ENCODE measurements at regions not wholly inside any gene's neighbourhood (a gene's known extent, or its start where the extent isn't known, plus 50 kb on each side); places are given as distances from the start of the nearest gene placed in this dataset.

DNA sequence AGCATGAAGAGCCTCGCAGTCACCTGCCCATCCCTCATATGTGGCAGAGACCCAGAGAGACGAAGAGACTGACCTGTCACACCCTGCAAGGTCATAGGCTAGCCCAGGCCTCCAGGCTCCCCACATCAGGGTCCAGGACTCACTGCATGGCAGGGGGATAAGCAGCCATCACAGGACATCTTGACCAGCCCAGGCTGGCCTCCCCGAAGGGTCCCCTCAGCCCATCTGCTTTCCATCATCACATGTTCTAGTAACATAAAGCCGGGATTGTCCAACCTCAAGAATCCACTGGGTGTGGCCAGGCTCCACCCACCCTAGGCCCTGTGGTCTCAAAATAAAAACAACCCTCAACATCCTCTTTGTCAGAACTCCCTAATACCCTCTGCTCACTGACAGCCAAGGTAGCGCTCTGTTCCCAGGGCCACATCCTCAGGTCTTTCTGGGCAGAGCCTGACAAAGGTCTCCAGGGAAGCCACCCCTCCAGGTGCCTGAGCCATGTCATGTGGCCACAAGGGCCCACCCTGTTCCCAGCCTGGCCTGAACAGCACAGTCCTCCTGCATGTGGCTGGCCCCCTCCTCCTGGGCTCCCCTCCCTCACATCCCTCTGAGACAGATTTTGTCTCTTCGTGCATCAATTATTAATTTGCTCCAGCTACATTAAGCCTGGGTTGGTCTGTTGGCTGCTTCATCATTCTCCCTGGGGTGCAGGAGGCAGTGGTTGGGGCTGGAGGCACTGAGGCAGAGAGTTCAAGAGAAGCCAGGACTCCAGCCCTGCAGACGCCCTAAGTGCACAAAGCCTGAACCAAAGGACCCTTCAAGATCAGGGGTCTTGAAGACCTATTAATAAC, 131.8 kb upstream of the UNC5B start:
- Histone ChIP-seq H3K36me3 (ENCODE audit: control insufficient read depth, insufficient read depth, low read length) (no peaks in the 10 kb centered on the region), H3K27me3 (ENCODE audit: control insufficient read depth, insufficient read depth, low read length) (peaks cover 5% of the 10 kb centered on the region), H3K9me3 (replicated peaks; ENCODE audit: control insufficient read depth, low read depth, low read length) (no peaks in the 10 kb centered on the region), H3K4me1 (ENCODE audit: control insufficient read depth, insufficient read depth, low read length) (peaks cover 12% of the 10 kb centered on the region), H3K4me3 (ENCODE audit: low read length) (no peak overlapping the region), H3K27ac (ENCODE audit: low read length) (no peak overlapping the region)
- 80% methylated on average over 4 of the region's 7 CpGs for WGBS (ENCODE audit: insufficient coverage)
- no peak for DNase-seq

DNA sequence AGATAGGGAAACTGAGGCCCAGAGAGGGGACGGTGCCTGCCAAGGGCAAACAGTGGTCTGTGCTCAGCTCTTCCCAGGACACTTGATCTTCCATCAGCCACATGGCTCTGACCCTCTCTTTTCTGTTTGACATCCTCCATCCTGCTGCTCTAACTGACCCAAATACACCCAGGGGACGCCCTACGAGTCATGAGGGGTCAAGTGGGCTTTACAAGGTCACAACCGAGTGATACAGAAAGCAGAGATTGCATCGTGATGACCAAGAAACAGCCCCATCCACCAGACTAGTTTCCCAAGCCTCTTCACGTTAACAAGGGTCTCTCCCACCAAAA, 131.2 kb upstream of the UNC5B start:
- Histone ChIP-seq H3K36me3 (ENCODE audit: control insufficient read depth, insufficient read depth, low read length) (no peaks in the 10 kb centered on the region), H3K27ac (ENCODE audit: low read length) (no peak overlapping the region), H3K4me3 (ENCODE audit: low read length) (no peak overlapping the region), H3K4me1 (ENCODE audit: control insufficient read depth, insufficient read depth, low read length) (peaks cover 9% of the 10 kb centered on the region), H3K9me3 (replicated peaks; ENCODE audit: control insufficient read depth, low read depth, low read length) (no peaks in the 10 kb centered on the region), H3K27me3 (ENCODE audit: control insufficient read depth, insufficient read depth, low read length) (peaks cover 5% of the 10 kb centered on the region)
- 50% methylated on average over 4 of the region's 6 CpGs for WGBS (ENCODE audit: insufficient coverage)
- no peak for DNase-seq

- Histone ChIP-seq H3K27ac (ENCODE audit: low read length) (no peak overlapping the region), H3K4me1 (ENCODE audit: control insufficient read depth, insufficient read depth, low read length) (peaks cover 9% of the 10 kb centered on the region), H3K36me3 (ENCODE audit: control insufficient read depth, insufficient read depth, low read length) (no peaks in the 10 kb centered on the region), H3K27me3 (ENCODE audit: control insufficient read depth, insufficient read depth, low read length) (peaks cover 5% of the 10 kb centered on the region), H3K4me3 (ENCODE audit: low read length) (no peak overlapping the region), H3K9me3 (replicated peaks; ENCODE audit: control insufficient read depth, low read depth, low read length) (no peaks in the 10 kb centered on the region)
- DNase-seq, result no peak
- 100% methylated on average over 1 of the region's 2 CpGs for WGBS (ENCODE audit: insufficient coverage)
Measured at GRCh38 chr10:71081912-71082311, 130.5 kb upstream of the UNC5B start.

DNA sequence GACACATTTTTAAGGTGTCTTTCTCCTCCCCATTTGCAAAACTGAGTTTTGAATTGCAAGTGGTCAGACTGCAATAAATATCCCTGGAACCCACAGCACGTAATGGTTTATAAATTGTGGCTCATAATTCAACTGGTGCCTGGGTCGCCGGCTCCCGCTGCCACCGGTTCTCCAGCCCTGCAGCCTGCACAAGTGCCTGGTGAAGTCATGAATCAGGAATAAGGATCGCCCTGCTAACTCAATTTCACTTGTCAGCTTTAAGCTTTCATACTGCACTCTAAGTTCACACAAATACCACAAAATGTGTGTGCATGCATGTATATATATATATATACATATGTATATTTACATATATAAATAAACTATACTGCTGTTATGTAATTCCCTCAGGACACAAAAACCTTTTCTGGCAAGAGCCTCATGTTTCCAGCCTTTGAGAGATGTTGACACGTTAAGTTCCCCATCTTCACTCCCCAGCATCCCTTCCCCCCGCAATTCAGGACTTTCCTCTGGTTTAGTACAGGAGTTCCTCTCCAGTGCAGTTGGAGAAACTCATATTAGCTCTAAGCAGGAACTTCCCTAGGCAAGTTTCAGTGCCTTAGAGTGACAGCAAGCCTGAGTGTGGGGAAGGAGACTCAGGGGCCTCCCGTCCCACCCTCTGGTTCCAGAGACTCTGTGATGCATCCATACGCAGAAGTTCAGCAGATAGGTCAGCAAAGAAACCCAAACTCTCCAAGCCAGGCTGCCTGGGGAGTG, 129.2 kb upstream of the UNC5B start:
- no peak for DNase-seq
- Histone ChIP-seq H3K27me3 (ENCODE audit: control insufficient read depth, insufficient read depth, low read length) (peaks cover 2% of the 10 kb centered on the region), H3K27ac (ENCODE audit: low read length) (no peak overlapping the region), H3K9me3 (replicated peaks; ENCODE audit: control insufficient read depth, low read depth, low read length) (no peaks in the 10 kb centered on the region), H3K36me3 (ENCODE audit: control insufficient read depth, insufficient read depth, low read length) (no peaks in the 10 kb centered on the region), H3K4me1 (ENCODE audit: control insufficient read depth, insufficient read depth, low read length) (peaks cover 9% of the 10 kb centered on the region), H3K4me3 (ENCODE audit: low read length) (no peak overlapping the region)
- WGBS (ENCODE audit: insufficient coverage), result 44% methylated on average over 3 of the region's 10 CpGs

DNA sequence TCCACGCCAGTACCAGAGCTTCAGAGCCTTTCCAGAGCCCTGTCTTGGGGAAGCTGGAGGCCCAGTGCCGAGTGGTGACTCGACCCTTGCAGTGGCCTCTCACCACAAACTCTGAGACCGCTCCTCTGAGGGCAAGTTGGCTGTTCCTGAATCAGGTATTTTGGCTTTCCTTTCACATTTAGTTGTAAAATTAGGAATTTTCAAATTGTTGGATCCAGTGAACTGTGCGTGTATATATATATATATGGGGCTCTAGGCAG, 128.7 kb upstream of the UNC5B start:
- DNase-seq, result no peak
- 37% methylated on average over 3 of the region's 5 CpGs for WGBS (ENCODE audit: insufficient coverage)
- Histone ChIP-seq H3K9me3 (replicated peaks; ENCODE audit: control insufficient read depth, low read depth, low read length) (no peaks in the 10 kb centered on the region), H3K4me3 (ENCODE audit: low read length) (no peak overlapping the region), H3K27ac (ENCODE audit: low read length) (no peak overlapping the region), H3K27me3 (ENCODE audit: control insufficient read depth, insufficient read depth, low read length) (peaks cover 2% of the 10 kb centered on the region), H3K4me1 (ENCODE audit: control insufficient read depth, insufficient read depth, low read length) (peaks cover 9% of the 10 kb centered on the region), H3K36me3 (ENCODE audit: control insufficient read depth, insufficient read depth, low read length) (no peaks in the 10 kb centered on the region)

DNA sequence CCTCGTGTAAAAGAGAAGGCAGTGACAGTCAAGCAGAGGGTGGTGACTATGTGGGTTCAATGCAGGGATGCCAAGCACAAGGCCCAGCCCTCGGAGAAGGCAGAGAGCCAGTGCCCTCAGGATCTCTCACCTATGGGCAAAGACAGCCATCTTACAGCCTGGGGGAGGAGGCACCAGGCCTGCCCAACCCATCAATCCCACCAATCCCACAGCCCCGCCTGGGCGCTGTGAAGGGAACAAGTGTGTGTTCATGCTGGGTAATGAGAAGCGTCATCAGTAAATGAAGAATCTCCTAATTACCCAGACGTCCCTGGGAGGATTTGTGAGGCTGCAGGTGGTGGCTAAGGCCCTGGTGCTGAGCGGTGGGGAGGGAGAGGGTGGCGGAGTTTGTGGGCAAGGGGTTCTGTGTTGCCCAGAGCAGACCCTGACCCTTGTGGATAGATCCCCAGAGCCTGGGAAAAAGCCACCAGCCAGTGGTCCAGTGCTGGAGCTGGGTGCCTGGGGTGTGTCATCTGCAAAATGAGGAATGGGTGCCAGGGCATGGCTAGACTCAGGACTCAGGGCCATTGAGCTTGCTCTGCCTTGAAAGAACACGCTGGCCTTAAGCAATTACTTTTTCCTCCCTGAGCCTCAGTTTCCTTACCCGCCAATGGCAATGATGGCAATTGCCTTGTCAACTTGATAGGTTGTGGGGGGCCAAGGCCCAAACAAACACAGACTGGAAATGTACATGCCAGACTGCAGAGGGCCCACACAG, 128.1 kb upstream of the UNC5B start:
- WGBS (ENCODE audit: insufficient coverage), result 95% methylated on average over 4 of the region's 10 CpGs
- no peak overlapping the region for H3K4me3 ChIP-seq (ENCODE audit: low read length)
- H3K4me1 ChIP-seq (ENCODE audit: control insufficient read depth, insufficient read depth, low read length), result peaks cover 9% of the 10 kb centered on the region
- no peaks in the 10 kb centered on the region for H3K36me3 ChIP-seq (ENCODE audit: control insufficient read depth, insufficient read depth, low read length)
- peaks cover 2% of the 10 kb centered on the region for H3K27me3 ChIP-seq (ENCODE audit: control insufficient read depth, insufficient read depth, low read length)
- H3K27ac ChIP-seq (ENCODE audit: low read length), result no peak overlapping the region
- H3K9me3 ChIP-seq (replicated peaks; ENCODE audit: control insufficient read depth, low read depth, low read length), result no peaks in the 10 kb centered on the region
- no peak for DNase-seq

- Histone ChIP-seq H3K4me3 (ENCODE audit: low read length) (no peak overlapping the region), H3K27ac (ENCODE audit: low read length) (no peak overlapping the region), H3K27me3 (ENCODE audit: control insufficient read depth, insufficient read depth, low read length) (peaks cover 2% of the 10 kb centered on the region), H3K36me3 (ENCODE audit: control insufficient read depth, insufficient read depth, low read length) (no peaks in the 10 kb centered on the region), H3K4me1 (ENCODE audit: control insufficient read depth, insufficient read depth, low read length) (peaks cover 9% of the 10 kb centered on the region), H3K9me3 (replicated peaks; ENCODE audit: control insufficient read depth, low read depth, low read length) (no peaks in the 10 kb centered on the region)
- no peak for DNase-seq
- WGBS (ENCODE audit: insufficient coverage), result 71% methylated on average over 2 of the region's 2 CpGs
Measured at GRCh38 chr10:71084818-71085126, 127.6 kb upstream of the UNC5B start.

- H3K27me3 ChIP-seq (ENCODE audit: control insufficient read depth, insufficient read depth, low read length), result peaks cover 2% of the 10 kb centered on the region
- no peaks in the 10 kb centered on the region for H3K4me1 ChIP-seq (ENCODE audit: control insufficient read depth, insufficient read depth, low read length)
- WGBS (ENCODE audit: insufficient coverage), result 54% methylated on average over 11 of the region's 18 CpGs
Measured at GRCh38 chr10:71085689-71086438, 126.5 kb upstream of the UNC5B start.

DNA sequence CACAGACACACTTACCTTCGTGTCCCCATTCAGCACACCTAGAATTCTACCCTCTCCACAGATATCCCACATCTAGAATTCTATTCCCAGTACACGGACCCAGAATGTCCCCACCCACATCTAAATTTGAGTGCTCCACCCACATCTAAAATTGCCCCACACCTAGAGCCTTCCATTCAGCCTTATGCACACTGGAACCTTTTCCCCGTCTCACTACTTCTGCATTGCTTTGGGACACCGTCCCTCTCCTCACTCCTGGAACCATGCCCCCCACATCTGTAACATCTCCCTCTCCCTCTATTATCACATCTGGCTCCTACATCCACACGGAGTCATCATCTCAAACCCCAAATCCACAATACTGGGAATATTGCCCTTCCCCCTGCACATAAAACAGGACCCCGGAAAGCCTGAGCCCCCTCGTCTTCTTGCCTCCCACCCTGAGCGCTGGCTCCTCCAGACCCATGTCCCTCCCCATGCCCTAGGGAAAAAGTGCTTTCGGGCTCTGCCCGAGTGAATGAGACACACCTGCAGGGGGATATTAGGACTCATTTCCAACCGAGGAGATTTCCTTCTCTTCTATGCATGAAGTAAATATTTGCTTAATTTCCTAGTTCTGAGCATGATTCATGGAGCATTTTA, 125.8 kb upstream of the UNC5B start:
- Histone ChIP-seq H3K27ac (ENCODE audit: low read length) (no peak overlapping the region), H3K4me3 (ENCODE audit: low read length) (no peak overlapping the region), H3K27me3 (ENCODE audit: control insufficient read depth, insufficient read depth, low read length) (peaks cover 2% of the 10 kb centered on the region), H3K36me3 (ENCODE audit: control insufficient read depth, insufficient read depth, low read length) (no peaks in the 10 kb centered on the region), H3K4me1 (ENCODE audit: control insufficient read depth, insufficient read depth, low read length) (no peaks in the 10 kb centered on the region), H3K9me3 (replicated peaks; ENCODE audit: control insufficient read depth, low read depth, low read length) (no peaks in the 10 kb centered on the region)
- no peak for DNase-seq
- 43% methylated on average over 5 of the region's 11 CpGs for WGBS (ENCODE audit: insufficient coverage)

More at GRCh38 chr10:71085689-71086438, 126.5 kb upstream of the UNC5B start:
- no peaks in the 10 kb centered on the region for H3K9me3 ChIP-seq (replicated peaks; ENCODE audit: control insufficient read depth, low read depth, low read length)
- no peaks in the 10 kb centered on the region for H3K36me3 ChIP-seq (ENCODE audit: control insufficient read depth, insufficient read depth, low read length)
- H3K27ac ChIP-seq (ENCODE audit: low read length), result no peak overlapping the region
- no peak overlapping the region for H3K4me3 ChIP-seq (ENCODE audit: low read length)
- DNase-seq, result no peak
